ENCODE measurements at regions not wholly inside any gene's neighbourhood (a gene's known extent, or its start where the extent isn't known, plus 50 kb on each side); places are given as distances from the start of the nearest gene placed in this dataset.

DNA sequence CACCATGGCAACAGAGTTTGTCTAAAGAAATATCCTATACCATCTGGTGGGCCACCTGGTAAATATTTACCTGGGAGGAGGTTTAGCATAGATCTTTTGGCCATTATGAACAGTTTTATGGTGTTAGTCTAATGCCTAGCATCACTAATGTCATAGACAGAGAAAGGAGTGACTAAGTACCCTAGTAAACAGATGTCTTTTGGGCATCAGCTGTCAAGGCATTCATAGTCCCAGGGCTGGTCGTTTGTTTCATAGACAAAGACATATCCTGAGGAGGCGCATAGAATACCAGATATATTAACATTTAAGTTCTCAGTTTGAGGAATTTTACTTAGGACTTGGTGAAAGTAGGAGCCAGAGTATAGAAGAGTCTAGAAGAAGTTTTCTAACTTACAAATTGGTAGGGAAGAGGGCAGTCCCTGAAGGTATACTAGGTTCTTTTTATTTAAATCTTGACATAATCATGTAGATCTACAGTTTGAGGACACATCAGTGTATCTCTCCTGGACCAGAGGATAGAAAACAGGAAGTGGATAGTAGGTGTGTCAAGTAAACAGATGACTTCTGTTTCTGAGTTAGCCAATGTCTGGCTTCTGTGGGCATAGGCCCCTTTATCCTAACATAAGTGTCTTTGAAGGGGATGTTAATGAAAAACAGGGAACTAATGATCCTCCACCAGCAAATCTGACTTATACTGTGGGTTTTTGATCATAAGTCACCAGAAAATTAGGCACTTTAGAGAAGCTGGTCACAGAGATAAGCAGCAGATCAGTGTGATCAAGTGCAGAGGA lies 105.0 kb upstream of the PRSS3 start:
- no peak overlapping the region for H2AFZ ChIP-seq (ENCODE audit: low read depth, low read length, severe bottlenecking)
- no peaks in the 10 kb centered on the region for H3K36me3 ChIP-seq (ENCODE audit: low read length)
- no peaks in the 10 kb centered on the region for H3K79me2 ChIP-seq (ENCODE audit: insufficient read depth, low read length)
- H3K9ac ChIP-seq (ENCODE audit: low read length): no peak overlapping the region
- no peak overlapping the region for H3K4me2 ChIP-seq (ENCODE audit: low read depth, low read length, poor library complexity, severe bottlenecking)
- H3K27me3 ChIP-seq (ENCODE audit: low read length): no peaks in the 10 kb centered on the region
- H3K27ac ChIP-seq (ENCODE audit: low read depth, low read length): no peak overlapping the region
- H3F3A ChIP-seq (ENCODE audit: insufficient read depth): no peaks in the 10 kb centered on the region
- no peak overlapping the region for H3K4me3 ChIP-seq (ENCODE audit: insufficient read depth, low read length, poor library complexity, severe bottlenecking)
- TF ChIP-seq CTCF (IDR thresholded peaks at IDR 0.05; ENCODE audit: insufficient read depth, low read length, poor library complexity, severe bottlenecking) (no peak), EZH2phosphoT487 (conservative IDR thresholded peaks at IDR 0.05; ENCODE audit: low read length) (no peak)
- H3K9me2 ChIP-seq (replicated peaks; ENCODE audit: insufficient read depth, low read length): no peaks in the 10 kb centered on the region
- H4K20me1 ChIP-seq (ENCODE audit: low read depth, low read length): no peaks in the 10 kb centered on the region
- no peaks in the 10 kb centered on the region for H3K9me3 ChIP-seq (ENCODE audit: insufficient read depth, low read length)

DNA sequence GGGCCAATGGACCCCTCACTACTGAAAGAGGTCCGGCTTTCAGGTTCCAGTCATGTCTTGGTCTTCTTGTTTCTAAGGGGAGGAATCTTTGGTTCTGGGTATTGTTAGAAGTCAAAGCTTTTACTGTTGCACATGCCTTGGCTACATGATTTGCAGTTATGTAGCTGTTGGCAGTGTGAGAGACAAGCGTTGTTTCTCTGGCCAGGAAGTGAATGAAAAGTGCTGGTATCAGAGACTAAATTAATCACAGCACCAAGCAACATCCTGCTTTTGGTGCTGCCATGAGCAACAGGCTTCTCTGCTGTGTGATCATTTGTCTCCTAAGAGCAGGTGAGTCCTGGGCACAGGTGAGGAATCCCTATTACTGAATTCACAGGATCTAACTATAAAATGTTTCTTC lies 100.1 kb upstream of the PRSS3 start:
- no peak for TF ChIP-seq EZH2phosphoT487 (conservative IDR thresholded peaks at IDR 0.05; ENCODE audit: low read length)
- TF ChIP-seq CTCF (IDR thresholded peaks at IDR 0.05; ENCODE audit: insufficient read depth, low read length, poor library complexity, severe bottlenecking): no peak
- no peak overlapping the region for H2AFZ ChIP-seq (ENCODE audit: low read depth, low read length, severe bottlenecking)
- no peaks in the 10 kb centered on the region for H3K79me2 ChIP-seq (ENCODE audit: insufficient read depth, low read length)
- H3K4me2 ChIP-seq (ENCODE audit: low read depth, low read length, poor library complexity, severe bottlenecking): no peak overlapping the region
- no peak overlapping the region for H3K9ac ChIP-seq (ENCODE audit: low read length)
- H3K27me3 ChIP-seq (ENCODE audit: low read length): no peaks in the 10 kb centered on the region
- H3K9me3 ChIP-seq (ENCODE audit: insufficient read depth, low read length): no peaks in the 10 kb centered on the region
- no peaks in the 10 kb centered on the region for H4K20me1 ChIP-seq (ENCODE audit: low read depth, low read length)
- no peaks in the 10 kb centered on the region for H3K9me2 ChIP-seq (replicated peaks; ENCODE audit: insufficient read depth, low read length)
- no peak overlapping the region for H3K27ac ChIP-seq (ENCODE audit: low read depth, low read length)
- H3F3A ChIP-seq (ENCODE audit: insufficient read depth): no peaks in the 10 kb centered on the region
- no peak overlapping the region for H3K4me3 ChIP-seq (ENCODE audit: insufficient read depth, low read length, poor library complexity, severe bottlenecking)
- no peaks in the 10 kb centered on the region for H3K36me3 ChIP-seq (ENCODE audit: low read length)

DNA sequence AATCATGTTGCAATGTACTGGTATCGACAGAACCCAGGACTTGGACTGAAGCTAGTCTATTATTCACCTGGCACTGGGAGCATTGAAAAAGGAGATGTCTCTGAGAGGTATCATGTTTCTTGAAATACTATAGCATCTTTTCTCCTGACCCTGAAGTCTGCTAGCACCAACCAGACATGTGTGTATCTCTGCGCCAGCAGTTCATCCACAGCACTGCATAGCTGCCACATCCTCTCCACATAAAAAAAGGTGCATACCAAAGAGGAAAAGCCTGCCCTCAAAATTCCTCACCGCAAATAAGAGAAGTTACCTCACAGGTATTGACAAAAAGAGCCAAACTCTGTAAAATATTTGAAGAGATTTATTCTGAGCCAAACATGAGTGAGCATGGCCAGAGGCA lies 99.5 kb upstream of the PRSS3 start:
- Histone ChIP-seq H3K27ac (ENCODE audit: low read depth, low read length) (no peak overlapping the region), H3K27me3 (ENCODE audit: low read length) (no peaks in the 10 kb centered on the region), H3K9me3 (ENCODE audit: insufficient read depth, low read length) (no peaks in the 10 kb centered on the region), H3K9ac (ENCODE audit: low read length) (no peak overlapping the region), H3K9me2 (replicated peaks; ENCODE audit: insufficient read depth, low read length) (no peaks in the 10 kb centered on the region), H3K4me2 (ENCODE audit: low read depth, low read length, poor library complexity, severe bottlenecking) (no peak overlapping the region), H3F3A (ENCODE audit: insufficient read depth) (no peaks in the 10 kb centered on the region), H2AFZ (ENCODE audit: low read depth, low read length, severe bottlenecking) (no peak overlapping the region), H4K20me1 (ENCODE audit: low read depth, low read length) (no peaks in the 10 kb centered on the region), H3K79me2 (ENCODE audit: insufficient read depth, low read length) (no peaks in the 10 kb centered on the region), H3K4me3 (ENCODE audit: insufficient read depth, low read length, poor library complexity, severe bottlenecking) (no peak overlapping the region), H3K36me3 (ENCODE audit: low read length) (no peaks in the 10 kb centered on the region)
- TF ChIP-seq CTCF (IDR thresholded peaks at IDR 0.05; ENCODE audit: insufficient read depth, low read length, poor library complexity, severe bottlenecking): no peak
